HepG2 (cell line): ENCODE measurements at regions not wholly inside any gene's neighbourhood (a gene's known extent, or its start where the extent isn't known, plus 50 kb on each side); places are given as distances from the start of the nearest gene placed in this dataset.

Source experiments
- ATAC-seq: fragments of 200-7000 bp; cut with Tn5 transposase; 3 replicates; pipeline ENCODE4 v1.9.1; 2020; ENCODE audit warnings: mild to moderate bottlenecking, moderate library complexity
- BruUV-seq: library from RNA; stranded (reverse); fragments of 400-500 nt; replicated peaks from 2 replicates; lab custom pipeline; 2021; lab: Mats Ljungman, UMichigan
- CTCF ChIA-PET: fragments of 300-600 bp; formaldehyde crosslinking; extraction: SDS; loops from one replicate; lab custom pipeline; 2021; ENCODE audit warnings: low total read pairs, inconsistent platforms, low intra/inter-chr PET ratio; lab: Yijun Ruan, JAX
- POLR2A ChIA-PET: fragments of 350-600 bp; sonication (Branson Sonifier 250); formaldehyde crosslinking; loops from one replicate; lab custom pipeline; 2020; ENCODE audit warnings: antibody characterized with exemption, inconsistent platforms; lab: Yijun Ruan, JAX
- DNase-seq: peaks from one replicate; pipeline ENCODE4 v3.0.0-alpha.2; 2015; ENCODE audit warnings: low spot score
- FAIRE-seq: peaks from 3 replicates; lab custom pipeline; 2011; peaks lifted over from hg19 to GRCh38; lab: Jason Lieb, UNC
- H2AFZ ChIP-seq: one replicate; pipeline ENCODE4 v1.6.1; 2011; ENCODE audit warnings: low read length, inconsistent platforms
- H3K27ac ChIP-seq: fragments of 300-600 bp; 3 replicates; pipeline ENCODE4 v1.8.0; 2011; ENCODE audit warnings: mixed run types, mild to moderate bottlenecking, mixed read lengths, low read length, inconsistent platforms; ENCODE audit not compliant: insufficient read depth; ENCODE audit errors: extremely low read length
- H3K27me3 ChIP-seq, 2 experiments: fragments of 200-600 bp in 1 of 2; 2 replicates in 1 of 2; 3 replicates in 1 of 2; pipeline versions ENCODE4 v1.6.0 to v1.8.0; 2011; ENCODE audit warnings: low read length in 2 of 2, mild to moderate bottlenecking in 2 of 2, moderate library complexity in 2 of 2, inconsistent platforms in 1 of 2; ENCODE audit not compliant: insufficient read depth in 2 of 2, control insufficient read depth in 1 of 2
- H3K36me3 ChIP-seq, 2 experiments: fragments of 200-600 bp in 1 of 2; replicated peaks in 1 of 2; 2 replicates in 1 of 2; 3 replicates in 1 of 2; pipeline versions ENCODE4 v1.5.1 to v1.8.0; 2011; ENCODE audit warnings: low read length in 2 of 2, inconsistent platforms in 1 of 2; ENCODE audit not compliant: insufficient read depth in 2 of 2, control insufficient read depth in 1 of 2
- H3K4me1 ChIP-seq: 2 replicates; pipeline ENCODE4 v1.5.1; 2012; ENCODE audit warnings: low read length, inconsistent platforms; ENCODE audit not compliant: insufficient read depth
- H3K4me2 ChIP-seq: 2 replicates; pipeline ENCODE4 v1.6.0; 2011; ENCODE audit warnings: low read depth, low read length, inconsistent platforms
- H3K4me3 ChIP-seq, 3 experiments: fragments of 200-600 bp in 1 of 3; sonication (generic), shearing (Covaris generic) in 1 of 3; replicated peaks in 1 of 3; 2 replicates each; pipeline ENCODE4 v1.5.1; 2011 to 2016; ENCODE audit warnings: low read length in 3 of 3, inconsistent platforms in 2 of 3, low read depth in 2 of 3, mild to moderate bottlenecking in 2 of 3, control low read depth in 1 of 3, mixed read lengths in 1 of 3; ENCODE audit not compliant: insufficient read depth in 1 of 3
- H3K79me2 ChIP-seq: one replicate; pipeline ENCODE4 v1.6.1; 2011; ENCODE audit warnings: low read length, inconsistent platforms; ENCODE audit not compliant: insufficient read depth
- H3K9ac ChIP-seq: 2 replicates; pipeline ENCODE4 v1.6.0; 2011; ENCODE audit warnings: mild to moderate bottlenecking, low read depth, low read length, inconsistent platforms; ENCODE audit not compliant: insufficient read depth
- H3K9me3 ChIP-seq: 2 replicates; pipeline ENCODE4 v1.5.1; 2012; ENCODE audit warnings: mild to moderate bottlenecking, low read length
- H4K20me1 ChIP-seq: 2 replicates; pipeline ENCODE4 v1.6.0; 2011; ENCODE audit warnings: inconsistent platforms, mild to moderate bottlenecking, low read length, moderate library complexity; ENCODE audit not compliant: insufficient read depth
- ASH2L ChIP-seq: fragments of 300-600, 200-600 bp; sonication (generic); IDR thresholded peaks from 2 replicates; pipeline ENCODE4 v1.7.0; 2017; ENCODE audit warnings: low read depth, mild to moderate bottlenecking, moderate library complexity, mixed read lengths, low read length; ENCODE audit not compliant: insufficient read length
- KAT2B ChIP-seq: fragments of 150-350 bp; IDR thresholded peaks from 2 replicates; pipeline ENCODE4 v1.6.1; 2014; ENCODE audit warnings: low read depth, low read length, borderline replicate concordance
- LCORL ChIP-seq, 2 experiments: fragments of 450-650 bp in 1 of 2; sonication (generic) in 1 of 2; formaldehyde crosslinking in 1 of 2; IDR thresholded peaks; 2 replicates each; pipeline versions ENCODE4 v1.5.0 to v1.6.1; 2017 to 2020; ENCODE audit warnings: antibody characterized with exemption in 1 of 2, missing genetic modification reagents in 1 of 2
- ZNF776 ChIP-seq: sonication (generic); formaldehyde crosslinking; IDR thresholded peaks from 2 replicates; pipeline ENCODE4 v1.4.0; 2020; ENCODE audit warnings: mild to moderate bottlenecking, missing genetic modification reagents
- WGBS: methylation state at CpG from one replicate; pipeline ENCODE4 v1.1.6; 2017; ENCODE audit warnings: low lambda C conversion rate; 5-methylcytosine and 5-hydroxymethylcytosine counted together
- in situ Hi-C: cut with HindIII; loops from 2 replicates; pipeline ENCODE4 v1.10.0; 2017; ENCODE audit warnings: low pct_unique_long_range_greater_than_20kb; ENCODE audit not compliant: extremely low pct_ligation_motif_present
- intact Hi-C: fragments of 100-400 bp; cut with micrococcal nuclease; formaldehyde crosslinking; loops from one replicate; pipeline ENCODE4 v1.10.0; 2022; ENCODE audit not compliant: unreplicated experiment
- TF ChIP-seq, protein P1 (sequence below): IDR thresholded peaks from 2 replicates; pipeline ENCODE4 v1.6.1; 2016; ENCODE audit warnings: low read depth, missing genetic modification reagents, missing compliant biosample characterization
- TF ChIP-seq, protein P2 (sequence below): sonication (generic); formaldehyde crosslinking; conservative IDR thresholded peaks from 2 replicates; pipeline ENCODE4 v1.8.0; 2022; ENCODE audit warnings: missing genetic modification reagents

- Histone ChIP-seq H3K4me1 (no peaks in the 10 kb centered on the region), H3K79me2 (no peaks in the 10 kb centered on the region), H3K4me2 (no peak overlapping the region)
- intact Hi-C loops, result no loop called here
- BruUV-seq, result no TSS peak
- no peak for TF ChIP-seq ZNF776 (CRISPR knock-in tag)
- no peak for TF ChIP-seq ASH2L
- TF ChIP-seq, protein P1, sequence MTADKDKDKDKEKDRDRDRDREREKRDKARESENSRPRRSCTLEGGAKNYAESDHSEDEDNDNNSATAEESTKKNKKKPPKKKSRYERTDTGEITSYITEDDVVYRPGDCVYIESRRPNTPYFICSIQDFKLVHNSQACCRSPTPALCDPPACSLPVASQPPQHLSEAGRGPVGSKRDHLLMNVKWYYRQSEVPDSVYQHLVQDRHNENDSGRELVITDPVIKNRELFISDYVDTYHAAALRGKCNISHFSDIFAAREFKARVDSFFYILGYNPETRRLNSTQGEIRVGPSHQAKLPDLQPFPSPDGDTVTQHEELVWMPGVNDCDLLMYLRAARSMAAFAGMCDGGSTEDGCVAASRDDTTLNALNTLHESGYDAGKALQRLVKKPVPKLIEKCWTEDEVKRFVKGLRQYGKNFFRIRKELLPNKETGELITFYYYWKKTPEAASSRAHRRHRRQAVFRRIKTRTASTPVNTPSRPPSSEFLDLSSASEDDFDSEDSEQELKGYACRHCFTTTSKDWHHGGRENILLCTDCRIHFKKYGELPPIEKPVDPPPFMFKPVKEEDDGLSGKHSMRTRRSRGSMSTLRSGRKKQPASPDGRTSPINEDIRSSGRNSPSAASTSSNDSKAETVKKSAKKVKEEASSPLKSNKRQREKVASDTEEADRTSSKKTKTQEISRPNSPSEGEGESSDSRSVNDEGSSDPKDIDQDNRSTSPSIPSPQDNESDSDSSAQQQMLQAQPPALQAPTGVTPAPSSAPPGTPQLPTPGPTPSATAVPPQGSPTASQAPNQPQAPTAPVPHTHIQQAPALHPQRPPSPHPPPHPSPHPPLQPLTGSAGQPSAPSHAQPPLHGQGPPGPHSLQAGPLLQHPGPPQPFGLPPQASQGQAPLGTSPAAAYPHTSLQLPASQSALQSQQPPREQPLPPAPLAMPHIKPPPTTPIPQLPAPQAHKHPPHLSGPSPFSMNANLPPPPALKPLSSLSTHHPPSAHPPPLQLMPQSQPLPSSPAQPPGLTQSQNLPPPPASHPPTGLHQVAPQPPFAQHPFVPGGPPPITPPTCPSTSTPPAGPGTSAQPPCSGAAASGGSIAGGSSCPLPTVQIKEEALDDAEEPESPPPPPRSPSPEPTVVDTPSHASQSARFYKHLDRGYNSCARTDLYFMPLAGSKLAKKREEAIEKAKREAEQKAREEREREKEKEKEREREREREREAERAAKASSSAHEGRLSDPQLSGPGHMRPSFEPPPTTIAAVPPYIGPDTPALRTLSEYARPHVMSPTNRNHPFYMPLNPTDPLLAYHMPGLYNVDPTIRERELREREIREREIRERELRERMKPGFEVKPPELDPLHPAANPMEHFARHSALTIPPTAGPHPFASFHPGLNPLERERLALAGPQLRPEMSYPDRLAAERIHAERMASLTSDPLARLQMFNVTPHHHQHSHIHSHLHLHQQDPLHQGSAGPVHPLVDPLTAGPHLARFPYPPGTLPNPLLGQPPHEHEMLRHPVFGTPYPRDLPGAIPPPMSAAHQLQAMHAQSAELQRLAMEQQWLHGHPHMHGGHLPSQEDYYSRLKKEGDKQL (CRISPR knock-in tag), result no peak
- TF ChIP-seq KAT2B, result no peak
- TF ChIP-seq, protein P2, sequence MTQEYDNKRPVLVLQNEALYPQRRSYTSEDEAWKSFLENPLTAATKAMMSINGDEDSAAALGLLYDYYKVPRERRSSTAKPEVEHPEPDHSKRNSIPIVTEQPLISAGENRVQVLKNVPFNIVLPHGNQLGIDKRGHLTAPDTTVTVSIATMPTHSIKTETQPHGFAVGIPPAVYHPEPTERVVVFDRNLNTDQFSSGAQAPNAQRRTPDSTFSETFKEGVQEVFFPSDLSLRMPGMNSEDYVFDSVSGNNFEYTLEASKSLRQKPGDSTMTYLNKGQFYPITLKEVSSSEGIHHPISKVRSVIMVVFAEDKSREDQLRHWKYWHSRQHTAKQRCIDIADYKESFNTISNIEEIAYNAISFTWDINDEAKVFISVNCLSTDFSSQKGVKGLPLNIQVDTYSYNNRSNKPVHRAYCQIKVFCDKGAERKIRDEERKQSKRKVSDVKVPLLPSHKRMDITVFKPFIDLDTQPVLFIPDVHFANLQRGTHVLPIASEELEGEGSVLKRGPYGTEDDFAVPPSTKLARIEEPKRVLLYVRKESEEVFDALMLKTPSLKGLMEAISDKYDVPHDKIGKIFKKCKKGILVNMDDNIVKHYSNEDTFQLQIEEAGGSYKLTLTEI (CRISPR knock-in tag), result no peak
- no peak for TF ChIP-seq LCORL (IDR thresholded peaks at IDR 0.05)
- no peak for TF ChIP-seq LCORL (CRISPR knock-in tag; IDR thresholded peaks at IDR 0.05)
- TF ChIP-seq, all 625 proteins: peak for 0
- FAIRE-seq (no peak), DNase-seq (no peak), ATAC-seq (no peak)
- H3K27me3 ChIP-seq, result no peaks in the 10 kb centered on the region
- no peak overlapping the region for H3K27ac ChIP-seq
- no peaks in the 10 kb centered on the region; the same call in 1 of the 2 replicates for H3K9me3 ChIP-seq
- ChIA-PET CTCF (no interaction called here), POLR2A (no interaction called here)
- H3K9ac ChIP-seq, result no peak overlapping the region
- H3K36me3 ChIP-seq, result no peaks in the 10 kb centered on the region
- WGBS, result 0% methylated on average over 2 of the region's 2 CpGs
- in situ Hi-C loops, result no loop called here
- H3K4me3 ChIP-seq, result no peak overlapping the region
- no peaks in the 10 kb centered on the region for H4K20me1 ChIP-seq
- no peak overlapping the region for H2AFZ ChIP-seq
These were observed 991.1 kb downstream of the KCNT2 start for GRCh38 chr1:195617106-195617505.
